H1 (cell line): ENCODE measurements at regions not wholly inside any gene's neighbourhood (a gene's known extent, or its start where the extent isn't known, plus 50 kb on each side); places are given as distances from the start of the nearest gene placed in this dataset.

Experiments
- CREB1 ChIP-seq: IDR thresholded peaks from 2 replicates; pipeline ENCODE4 v1.6.1; 2012; ENCODE audit warnings: inconsistent platforms
- JUND ChIP-seq: IDR thresholded peaks from 2 replicates; pipeline ENCODE4 v1.6.1; 2011; ENCODE audit warnings: mild to moderate bottlenecking, improper control_type of control experiment, low read length
- TAF7 ChIP-seq: optimal IDR thresholded peaks from 2 replicates; pipeline ENCODE3; 2011; ENCODE audit warnings: low read depth, mild to moderate bottlenecking, inconsistent platforms, low read length, moderate library complexity, borderline replicate concordance

DNA sequence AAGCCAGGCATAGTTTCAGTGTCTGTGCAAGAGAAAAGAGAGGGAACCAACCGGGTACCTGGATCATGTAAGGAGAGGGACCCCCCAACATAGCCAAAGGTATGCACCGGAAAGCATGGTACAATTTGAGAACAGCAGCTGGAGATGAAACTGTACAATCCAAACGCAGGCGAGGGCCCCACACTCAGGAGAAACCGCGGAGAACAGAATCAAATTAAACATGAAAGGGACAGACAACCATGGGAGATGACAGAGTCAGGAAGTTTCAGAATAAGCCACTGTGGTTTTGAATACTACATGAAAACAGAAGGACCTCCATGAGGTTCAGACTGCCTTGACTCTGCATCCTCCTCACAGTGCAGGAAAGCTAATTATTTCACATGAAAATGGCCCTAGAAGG lies 62.9 kb upstream of the SPATA13 start (continued):
- no peak for TF ChIP-seq JUND
- TF ChIP-seq TAF7 = no peak
- no peak for TF ChIP-seq CREB1
